SK-N-SH (cell line): ENCODE measurements at regions not wholly inside any gene's neighbourhood (a gene's known extent, or its start where the extent isn't known, plus 50 kb on each side); places are given as distances from the start of the nearest gene placed in this dataset.

ENCODE experiments used
- CTCF ChIA-PET: fragments of 300-600, 350-600 bp; formaldehyde crosslinking; extraction: SDS; loops from one replicate; lab custom pipeline; 2021; lab: Yijun Ruan, JAX
- POLR2A ChIA-PET: fragments of 350-600 bp; sonication (Branson Sonifier 250); formaldehyde crosslinking; extraction: SDS; loops from one replicate; lab custom pipeline; 2020; ENCODE audit warnings: antibody characterized with exemption, inconsistent platforms; lab: Yijun Ruan, JAX
- DNase-seq: peaks from one replicate; pipeline ENCODE4 v3.0.0; 2012
- H2AFZ ChIP-seq: fragments of 200-600 bp; sonication (generic); 2 replicates; pipeline ENCODE4 v1.8.1; 2016; ENCODE audit warnings: antibody characterized with exemption, mild to moderate bottlenecking, low read depth
- H3F3A ChIP-seq: fragments of 200-600 bp; sonication (generic); replicated peaks from 2 replicates; pipeline ENCODE3; 2016; ENCODE audit warnings: antibody characterized with exemption, mild to moderate bottlenecking; ENCODE audit not compliant: insufficient read depth
- H3K27ac ChIP-seq, 2 experiments: fragments of 200-500 bp in 1 of 2; fragments of 200-600 bp in 1 of 2; sonication (Bioruptor generic) in 1 of 2; sonication (generic), shearing (Covaris generic) in 1 of 2; 2 replicates each; pipeline versions ENCODE4 v1.5.1 to v1.6.1; 2014 to 2016; ENCODE audit warnings: low read depth in 2 of 2, inconsistent platforms in 1 of 2, low read length in 1 of 2, mild to moderate bottlenecking in 1 of 2, mixed read lengths in 1 of 2
- H3K27me3 ChIP-seq: fragments of 200-600 bp; sonication (generic), shearing (Covaris generic); 2 replicates; pipeline ENCODE4 v1.6.1; 2016; ENCODE audit warnings: mixed run types; ENCODE audit not compliant: insufficient read depth
- H3K36me3 ChIP-seq, 2 experiments: fragments of 200-500 bp in 1 of 2; fragments of 200-600 bp in 1 of 2; sonication (Bioruptor generic) in 1 of 2; sonication (generic) in 1 of 2; replicated peaks in 1 of 2; 2 replicates each; pipeline versions ENCODE3 to v1.5.1; 2014 to 2016; ENCODE audit warnings: low read length in 1 of 2, mild to moderate bottlenecking in 1 of 2; ENCODE audit not compliant: insufficient read depth in 2 of 2, control insufficient read depth in 1 of 2
- H3K4me1 ChIP-seq, 2 experiments: fragments of 200-500 bp in 1 of 2; fragments of 200-600 bp in 1 of 2; sonication (Bioruptor generic) in 1 of 2; sonication (generic), shearing (Covaris generic) in 1 of 2; 2 replicates each; pipeline versions ENCODE4 v1.5.1 to v1.6.1; 2014 to 2016; ENCODE audit warnings: low read depth in 1 of 2, low read length in 1 of 2, mixed run types in 1 of 2; ENCODE audit not compliant: insufficient read depth in 2 of 2, control insufficient read depth in 1 of 2
- H3K4me2 ChIP-seq: fragments of 200-600 bp; sonication (generic), shearing (Covaris generic); 2 replicates; pipeline ENCODE4 v1.6.1; 2017; ENCODE audit warnings: mixed run types
- H3K4me3 ChIP-seq, 2 experiments: fragments of 200-500 bp in 1 of 2; fragments of 200-600 bp in 1 of 2; sonication (Bioruptor generic) in 1 of 2; sonication (generic), shearing (Covaris generic) in 1 of 2; 2 replicates each; pipeline versions ENCODE4 v1.5.1 to v1.8.1; 2014 to 2016; ENCODE audit warnings: low read depth in 2 of 2, inconsistent platforms in 1 of 2, low read length in 1 of 2, mild to moderate bottlenecking in 1 of 2, mixed read lengths in 1 of 2, moderate library complexity in 1 of 2
- H3K79me2 ChIP-seq: fragments of 200-600 bp; sonication (generic); 2 replicates; pipeline ENCODE4 v1.8.1; 2017; ENCODE audit warnings: mild to moderate bottlenecking; ENCODE audit not compliant: insufficient read depth
- H3K9ac ChIP-seq: fragments of 200-600 bp; sonication (generic); 2 replicates; pipeline ENCODE4 v1.6.1; 2017; ENCODE audit warnings: mixed run types
- H3K9me2 ChIP-seq: fragments of 200-600 bp; sonication (generic); 2 replicates; pipeline ENCODE4 v1.6.1; 2017; ENCODE audit warnings: mixed run types
- H3K9me3 ChIP-seq: fragments of 200-600 bp; sonication (generic); 2 replicates; pipeline ENCODE4 v1.6.1; 2017; ENCODE audit warnings: mixed run types, mild to moderate bottlenecking, moderate library complexity
- H4K20me1 ChIP-seq: fragments of 200-600 bp; sonication (generic); 2 replicates; pipeline ENCODE4 v1.6.1; 2017; ENCODE audit warnings: mild to moderate bottlenecking, mixed run types; ENCODE audit not compliant: insufficient read depth
- CHD2 ChIP-seq: fragments of 150-350 bp; IDR thresholded peaks from 2 replicates; pipeline ENCODE4 v1.6.1; 2018; ENCODE audit warnings: low read length; ENCODE audit not compliant: partially characterized antibody
- FOSL2 ChIP-seq: IDR thresholded peaks from 2 replicates; pipeline ENCODE4 v1.4.0; 2012; ENCODE audit warnings: low read depth, mild to moderate bottlenecking, moderate library complexity, borderline replicate concordance
- FOXM1 ChIP-seq: IDR thresholded peaks from 2 replicates; pipeline ENCODE4 v1.4.0; 2012; ENCODE audit warnings: low read depth, mild to moderate bottlenecking
- GABPA ChIP-seq: IDR thresholded peaks from 2 replicates; pipeline ENCODE4 v1.4.0; 2012; ENCODE audit warnings: low read depth, mild to moderate bottlenecking
- GATA2 ChIP-seq: sonication (generic); formaldehyde crosslinking; IDR thresholded peaks from 2 replicates; pipeline ENCODE4 v1.5.0; 2020; ENCODE audit warnings: mild to moderate bottlenecking, missing genetic modification reagents
- MXI1 ChIP-seq: IDR thresholded peaks from 2 replicates; pipeline ENCODE4 v1.6.1; 2012; ENCODE audit warnings: mild to moderate bottlenecking, low read depth, low read length, improper control_type of control experiment
- NFIC ChIP-seq: IDR thresholded peaks from 2 replicates; pipeline ENCODE4 v1.4.0; 2012; ENCODE audit warnings: borderline replicate concordance
- NRF1 ChIP-seq: IDR thresholded peaks from 2 replicates; pipeline ENCODE4 v1.6.1; 2012; ENCODE audit warnings: low read depth, mild to moderate bottlenecking, low read length
- RAD21 ChIP-seq: IDR thresholded peaks from 2 replicates; pipeline ENCODE4 v1.6.1; 2012; ENCODE audit warnings: mild to moderate bottlenecking, low read length
- RCOR1 ChIP-seq: fragments of 150-350 bp; IDR thresholded peaks from 2 replicates; pipeline ENCODE4 v1.6.1; 2017; ENCODE audit warnings: antibody characterized with exemption, low read length
- RFX5 ChIP-seq: IDR thresholded peaks from 2 replicates; pipeline ENCODE4 v1.6.1; 2012; ENCODE audit warnings: mild to moderate bottlenecking, improper control_type of control experiment, low read length
- RXRA ChIP-seq: IDR thresholded peaks from 2 replicates; pipeline ENCODE4 v1.4.0; 2012; ENCODE audit warnings: low read depth, mild to moderate bottlenecking, borderline replicate concordance
- SIN3A ChIP-seq: IDR thresholded peaks from 2 replicates; pipeline ENCODE4 v1.6.1; 2012; ENCODE audit warnings: low read depth, mild to moderate bottlenecking, low read length, moderate library complexity, borderline replicate concordance
- TAF1 ChIP-seq: IDR thresholded peaks from 2 replicates; pipeline ENCODE4 v1.6.1; 2012; ENCODE audit warnings: low read depth, mild to moderate bottlenecking, low read length, moderate library complexity, borderline replicate concordance
- WGBS: methylation state at CpG from one replicate; pipeline ENCODE4 v1.1.6; 2017; ENCODE audit warnings: low lambda C conversion rate; 5-methylcytosine and 5-hydroxymethylcytosine counted together
- TF ChIP-seq, protein P1 (sequence below): IDR thresholded peaks from 2 replicates; pipeline ENCODE4 v1.4.0; 2012; ENCODE audit warnings: low read depth, borderline replicate concordance
- TF ChIP-seq, protein P2 (sequence below): fragments of 150-350 bp; IDR thresholded peaks from 2 replicates; pipeline ENCODE4 v1.6.1; 2017; ENCODE audit warnings: antibody characterized with exemption, low read length, low read depth, borderline replicate concordance
- TF ChIP-seq, protein P3 (sequence below): IDR thresholded peaks from 2 replicates; pipeline ENCODE4 v1.6.1; 2012; ENCODE audit warnings: mild to moderate bottlenecking, low read depth, low read length, moderate library complexity
- TF ChIP-seq, protein P4 (sequence below): IDR thresholded peaks from 2 replicates; pipeline ENCODE4 v1.4.0; 2012; ENCODE audit warnings: low read depth
- TF ChIP-seq, protein P5 (sequence below): fragments of 150-350 bp; IDR thresholded peaks from 2 replicates; pipeline ENCODE4 v1.6.1; 2016; ENCODE audit warnings: mild to moderate bottlenecking, low read depth, low read length

DNA sequence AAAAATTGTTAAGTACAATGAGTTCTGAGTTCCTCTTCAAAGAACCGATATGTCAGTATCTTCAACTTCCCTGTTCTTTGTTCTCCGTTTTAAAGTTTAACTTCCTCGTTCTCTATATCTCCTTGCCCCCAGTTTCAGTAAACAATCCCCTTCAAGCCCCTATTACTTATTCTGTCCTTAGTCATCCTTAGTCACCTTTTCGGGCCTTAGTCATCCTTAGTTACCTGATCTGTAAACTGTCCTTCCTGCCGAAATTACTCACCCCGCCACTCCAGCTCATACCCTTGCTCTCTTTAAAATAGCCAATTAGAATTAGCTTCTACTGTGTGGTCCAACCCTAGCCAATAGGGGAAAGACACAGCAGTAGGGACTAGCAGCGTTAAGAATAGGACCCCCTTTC lies 1165.6 kb downstream of the NSUN3 start:
- CTCF ChIA-PET, result no interaction called here
- Histone ChIP-seq H3K4me3 (no peak overlapping the region), H3F3A (no peaks in the 10 kb centered on the region), H3K4me2 (no peak overlapping the region), H3K27me3 (no peaks in the 10 kb centered on the region)
- TF ChIP-seq SIN3A (no peak), RAD21 (no peak), TAF1 (no peak), GATA2 (CRISPR knock-in tag) (no peak), FOSL2 (no peak), GABPA (no peak), NRF1 (no peak), RCOR1 (no peak), CHD2 (no peak), MXI1 (no peak), NFIC (no peak), RFX5 (no peak)
- TF ChIP-seq, protein P1, sequence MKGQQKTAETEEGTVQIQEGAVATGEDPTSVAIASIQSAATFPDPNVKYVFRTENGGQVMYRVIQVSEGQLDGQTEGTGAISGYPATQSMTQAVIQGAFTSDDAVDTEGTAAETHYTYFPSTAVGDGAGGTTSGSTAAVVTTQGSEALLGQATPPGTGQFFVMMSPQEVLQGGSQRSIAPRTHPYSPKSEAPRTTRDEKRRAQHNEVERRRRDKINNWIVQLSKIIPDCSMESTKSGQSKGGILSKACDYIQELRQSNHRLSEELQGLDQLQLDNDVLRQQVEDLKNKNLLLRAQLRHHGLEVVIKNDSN, result no peak
- TF ChIP-seq, protein P2, sequence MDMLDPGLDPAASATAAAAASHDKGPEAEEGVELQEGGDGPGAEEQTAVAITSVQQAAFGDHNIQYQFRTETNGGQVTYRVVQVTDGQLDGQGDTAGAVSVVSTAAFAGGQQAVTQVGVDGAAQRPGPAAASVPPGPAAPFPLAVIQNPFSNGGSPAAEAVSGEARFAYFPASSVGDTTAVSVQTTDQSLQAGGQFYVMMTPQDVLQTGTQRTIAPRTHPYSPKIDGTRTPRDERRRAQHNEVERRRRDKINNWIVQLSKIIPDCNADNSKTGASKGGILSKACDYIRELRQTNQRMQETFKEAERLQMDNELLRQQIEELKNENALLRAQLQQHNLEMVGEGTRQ, result no peak
- TF ChIP-seq, protein P3, sequence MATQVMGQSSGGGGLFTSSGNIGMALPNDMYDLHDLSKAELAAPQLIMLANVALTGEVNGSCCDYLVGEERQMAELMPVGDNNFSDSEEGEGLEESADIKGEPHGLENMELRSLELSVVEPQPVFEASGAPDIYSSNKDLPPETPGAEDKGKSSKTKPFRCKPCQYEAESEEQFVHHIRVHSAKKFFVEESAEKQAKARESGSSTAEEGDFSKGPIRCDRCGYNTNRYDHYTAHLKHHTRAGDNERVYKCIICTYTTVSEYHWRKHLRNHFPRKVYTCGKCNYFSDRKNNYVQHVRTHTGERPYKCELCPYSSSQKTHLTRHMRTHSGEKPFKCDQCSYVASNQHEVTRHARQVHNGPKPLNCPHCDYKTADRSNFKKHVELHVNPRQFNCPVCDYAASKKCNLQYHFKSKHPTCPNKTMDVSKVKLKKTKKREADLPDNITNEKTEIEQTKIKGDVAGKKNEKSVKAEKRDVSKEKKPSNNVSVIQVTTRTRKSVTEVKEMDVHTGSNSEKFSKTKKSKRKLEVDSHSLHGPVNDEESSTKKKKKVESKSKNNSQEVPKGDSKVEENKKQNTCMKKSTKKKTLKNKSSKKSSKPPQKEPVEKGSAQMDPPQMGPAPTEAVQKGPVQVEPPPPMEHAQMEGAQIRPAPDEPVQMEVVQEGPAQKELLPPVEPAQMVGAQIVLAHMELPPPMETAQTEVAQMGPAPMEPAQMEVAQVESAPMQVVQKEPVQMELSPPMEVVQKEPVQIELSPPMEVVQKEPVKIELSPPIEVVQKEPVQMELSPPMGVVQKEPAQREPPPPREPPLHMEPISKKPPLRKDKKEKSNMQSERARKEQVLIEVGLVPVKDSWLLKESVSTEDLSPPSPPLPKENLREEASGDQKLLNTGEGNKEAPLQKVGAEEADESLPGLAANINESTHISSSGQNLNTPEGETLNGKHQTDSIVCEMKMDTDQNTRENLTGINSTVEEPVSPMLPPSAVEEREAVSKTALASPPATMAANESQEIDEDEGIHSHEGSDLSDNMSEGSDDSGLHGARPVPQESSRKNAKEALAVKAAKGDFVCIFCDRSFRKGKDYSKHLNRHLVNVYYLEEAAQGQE, result no peak
- TF ChIP-seq, all 33 proteins: peak for 0
- 60% methylated on average over 7 of the region's 7 CpGs for WGBS
- H4K20me1 ChIP-seq, result no peaks in the 10 kb centered on the region
- POLR2A ChIA-PET, result no interaction called here
- H3K27ac ChIP-seq, result no peak overlapping the region
- no peaks in the 10 kb centered on the region for H3K9me2 ChIP-seq
- no peaks in the 10 kb centered on the region for H3K4me1 ChIP-seq
- no peaks in the 10 kb centered on the region for H3K9me3 ChIP-seq
- no peak for DNase-seq
- H2AFZ ChIP-seq, result no peak overlapping the region
- no peak overlapping the region for H3K9ac ChIP-seq
- H3K79me2 ChIP-seq, result no peaks in the 10 kb centered on the region
- H3K36me3 ChIP-seq, result no peaks in the 10 kb centered on the region

DNA sequence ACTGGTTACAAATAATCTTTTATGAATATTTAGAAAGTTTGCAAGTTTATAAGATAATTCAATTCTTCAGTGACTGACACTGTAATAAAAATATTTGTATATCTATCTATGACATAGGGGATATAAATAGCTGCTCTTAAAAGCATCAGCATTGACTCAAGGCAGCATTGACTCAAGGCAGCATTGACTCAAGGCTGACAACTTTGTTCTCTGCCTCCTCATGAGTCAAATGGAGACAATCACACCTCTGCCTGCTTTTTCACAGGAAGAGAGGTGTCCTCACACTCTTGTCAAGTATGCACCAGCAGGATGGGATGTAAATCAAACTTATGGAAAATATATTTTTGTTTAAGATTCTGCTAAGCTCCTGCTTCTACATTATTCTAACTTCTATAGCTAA lies 1173.1 kb downstream of the NSUN3 start:
- CTCF ChIA-PET, result no interaction called here
- Histone ChIP-seq H4K20me1 (no peaks in the 10 kb centered on the region), H3K79me2 (no peaks in the 10 kb centered on the region), H2AFZ (no peak overlapping the region), H3K4me3 (no peak overlapping the region), H3K9me3 (no peaks in the 10 kb centered on the region), H3F3A (no peaks in the 10 kb centered on the region), H3K27me3 (no peaks in the 10 kb centered on the region), H3K4me1 (no peaks in the 10 kb centered on the region), H3K9me2 (no peaks in the 10 kb centered on the region), H3K27ac (no peak overlapping the region), H3K4me2 (no peak overlapping the region), H3K9ac (no peak overlapping the region), H3K36me3 (no peaks in the 10 kb centered on the region)
- no peak for DNase-seq
- POLR2A ChIA-PET, result no interaction called here
- no peak for TF ChIP-seq NFIC
- TF ChIP-seq, protein P1, result no peak
- TF ChIP-seq, protein P4, sequence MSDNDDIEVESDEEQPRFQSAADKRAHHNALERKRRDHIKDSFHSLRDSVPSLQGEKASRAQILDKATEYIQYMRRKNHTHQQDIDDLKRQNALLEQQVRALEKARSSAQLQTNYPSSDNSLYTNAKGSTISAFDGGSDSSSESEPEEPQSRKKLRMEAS, result no peak
- TF ChIP-seq, protein P5, sequence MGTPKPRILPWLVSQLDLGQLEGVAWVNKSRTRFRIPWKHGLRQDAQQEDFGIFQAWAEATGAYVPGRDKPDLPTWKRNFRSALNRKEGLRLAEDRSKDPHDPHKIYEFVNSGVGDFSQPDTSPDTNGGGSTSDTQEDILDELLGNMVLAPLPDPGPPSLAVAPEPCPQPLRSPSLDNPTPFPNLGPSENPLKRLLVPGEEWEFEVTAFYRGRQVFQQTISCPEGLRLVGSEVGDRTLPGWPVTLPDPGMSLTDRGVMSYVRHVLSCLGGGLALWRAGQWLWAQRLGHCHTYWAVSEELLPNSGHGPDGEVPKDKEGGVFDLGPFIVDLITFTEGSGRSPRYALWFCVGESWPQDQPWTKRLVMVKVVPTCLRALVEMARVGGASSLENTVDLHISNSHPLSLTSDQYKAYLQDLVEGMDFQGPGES, result no peak
- no peak for TF ChIP-seq FOXM1
- no peak for TF ChIP-seq RXRA
- TF ChIP-seq RAD21, result no peak
- TF ChIP-seq SIN3A, result no peak
- TF ChIP-seq, protein P2, result no peak
